Stimulated activated CD4-positive, alpha-beta T cell treated with anti-CD3 and anti-CD28 coated beads, Interleukin-12 subunit alpha, Interleukin-12 subunit beta, amount 100 ng/mL, for 4 hours (primary cell): ENCODE measurements at regions not wholly inside any gene's neighbourhood (a gene's known extent, or its start where the extent isn't known, plus 50 kb on each side); places are given as distances from the start of the nearest gene placed in this dataset.

Experiments used
- DNase-seq: peaks from one replicate; pipeline ENCODE4 v3.0.0-alpha.2; 2020

DNA sequence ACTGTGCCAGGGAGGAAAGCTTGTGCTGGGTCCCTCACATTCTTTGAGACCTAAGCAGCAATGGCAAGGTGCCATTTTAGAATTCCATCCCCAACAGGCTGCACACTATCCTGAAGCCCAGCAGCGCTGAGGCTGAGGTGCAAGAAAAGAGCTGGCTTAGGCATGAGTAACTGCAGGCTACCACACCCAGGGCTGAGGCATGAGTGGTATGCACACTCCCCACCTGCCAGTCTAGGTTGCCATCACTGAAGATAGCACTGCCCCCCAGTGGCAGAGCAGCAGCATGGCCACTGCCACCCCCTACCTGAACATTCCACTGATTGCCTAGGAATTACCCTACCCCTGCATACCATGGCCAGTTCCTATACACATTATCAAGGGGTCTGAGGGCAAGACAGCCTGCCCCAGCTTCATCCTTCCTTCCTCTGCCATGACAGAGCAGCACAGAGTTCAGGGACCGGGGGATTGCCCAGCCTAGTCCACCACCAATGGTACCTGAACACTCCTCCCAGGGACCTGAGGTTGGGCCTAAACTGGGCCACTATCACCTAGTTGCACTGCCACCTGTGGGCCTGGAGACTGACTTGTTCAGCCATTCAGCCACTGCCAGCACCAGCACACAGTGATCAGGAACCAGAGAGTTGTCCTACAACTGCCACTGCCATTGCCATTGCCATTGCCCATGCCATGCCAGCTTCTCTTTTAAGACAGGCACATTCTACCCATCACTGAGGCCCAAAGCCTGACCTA lies 129.8 kb downstream of the SATB1 start:
- peak; percentile 0 for DNase-seq

DNA sequence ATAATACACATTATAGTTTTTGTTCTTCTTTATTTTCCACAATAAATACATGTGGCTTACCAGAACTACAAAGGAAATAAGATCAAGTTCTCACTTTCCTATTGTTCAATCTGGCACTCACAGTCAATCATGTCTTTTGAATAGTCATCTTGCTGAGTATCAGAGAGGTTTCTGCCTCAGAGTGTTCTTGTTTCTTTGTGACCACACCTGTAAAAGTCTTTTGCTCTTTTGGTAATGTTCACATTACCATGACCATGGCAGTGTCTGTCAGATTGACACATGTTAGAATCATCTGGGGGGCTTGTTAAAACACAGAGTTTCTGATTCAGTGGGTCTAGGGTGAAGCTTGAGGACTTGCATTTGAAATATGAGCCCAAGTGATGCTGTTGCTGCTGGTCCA lies 135.0 kb downstream of the SATB1 start:
- DNase-seq = no peak

GRCh38 chr3:18288243-18288642 lies 136.9 kb downstream of the SATB1 start:
- no peak for DNase-seq

DNA sequence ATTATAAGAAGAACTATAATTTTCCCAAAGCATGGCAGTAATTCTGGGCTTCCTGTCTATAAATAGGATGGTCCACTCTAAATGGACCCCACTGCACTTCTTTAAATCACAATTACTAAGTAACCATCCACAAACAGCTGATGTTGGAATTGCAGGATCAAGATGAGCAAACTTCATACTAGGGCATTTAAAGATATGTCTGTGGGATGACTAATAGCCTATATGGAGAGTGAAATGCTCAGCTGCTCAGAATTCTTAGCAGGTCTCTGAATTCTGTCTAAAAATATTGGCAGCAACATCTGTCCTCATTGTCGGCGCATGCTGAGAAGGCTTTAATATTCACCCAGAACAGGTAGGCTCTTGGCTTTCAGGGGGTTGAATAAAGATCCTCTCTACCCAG lies 140.4 kb downstream of the SATB1 start:
- DNase-seq = no peak

DNA sequence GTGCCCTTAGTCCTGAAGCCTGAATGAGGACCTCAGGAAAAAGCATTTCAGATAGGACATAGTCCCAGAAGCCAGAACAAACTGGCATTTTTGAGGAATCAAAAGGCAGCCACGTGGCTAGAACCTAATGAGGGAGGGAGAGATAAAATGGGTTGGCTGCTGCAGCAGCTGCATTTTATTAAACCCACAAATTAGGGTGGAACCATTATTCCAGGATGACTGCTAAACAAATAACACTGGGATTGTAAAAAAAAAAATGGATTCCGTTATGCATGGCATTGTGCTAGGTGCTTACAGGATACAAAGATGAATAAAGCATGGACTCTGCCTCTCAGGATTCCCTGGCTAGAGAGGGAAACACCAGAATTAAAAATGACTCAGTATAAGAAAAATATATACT lies 141.5 kb downstream of the SATB1 start:
- no peak for DNase-seq

DNA sequence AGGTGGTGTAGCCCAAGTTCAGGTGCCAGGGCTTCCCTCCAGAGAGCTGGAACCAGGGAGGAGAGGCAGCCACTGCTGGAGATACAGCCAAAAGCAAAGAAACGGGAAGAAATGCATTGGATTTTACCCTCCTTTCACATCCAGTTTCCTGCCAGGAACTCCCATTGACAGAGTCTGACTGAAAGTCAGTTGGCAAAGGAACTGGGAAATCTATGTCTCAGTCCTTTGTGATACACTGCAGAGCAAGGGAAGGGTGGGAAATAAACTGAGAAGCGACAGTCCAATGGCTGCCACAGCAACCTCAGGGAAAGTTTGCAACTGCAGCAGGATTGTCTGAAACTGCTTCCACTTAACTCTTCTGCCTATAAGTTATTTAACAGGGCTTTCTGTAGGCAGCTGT lies 142.6 kb downstream of the SATB1 start:
- no peak for DNase-seq

- no peak for DNase-seq
These were observed 145.9 kb downstream of the SATB1 start for GRCh38 chr3:18279226-18279737.

- DNase-seq = no peak
These were observed 160.3 kb downstream of the SATB1 start for GRCh38 chr3:18264853-18265252.

GRCh38 chr3:18264361-18264760 lies 160.8 kb downstream of the SATB1 start:
- DNase-seq = no peak

GRCh38 chr3:18258492-18258891 lies 166.6 kb downstream of the SATB1 start:
- DNase-seq = no peak

DNA sequence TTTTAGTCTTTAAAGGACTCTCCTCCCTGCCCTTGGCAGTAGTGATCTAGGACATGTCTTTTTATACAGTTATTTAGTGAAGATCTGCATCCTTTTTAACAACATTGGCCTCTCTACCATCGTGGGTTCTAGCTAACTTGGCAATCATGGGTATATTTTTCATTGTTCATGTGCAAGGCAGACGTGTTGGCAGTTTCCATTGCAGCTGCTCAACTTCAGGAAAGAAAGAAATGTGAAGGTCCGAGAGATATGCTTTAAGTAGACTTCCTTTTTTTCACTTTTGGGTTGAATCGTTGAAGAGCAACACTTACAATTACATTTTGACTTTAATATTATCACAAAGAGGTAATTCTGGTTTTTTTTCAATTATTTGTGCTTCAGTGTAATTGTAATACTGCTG lies 172.6 kb downstream of the SATB1 start:
- no peak for DNase-seq

DNA sequence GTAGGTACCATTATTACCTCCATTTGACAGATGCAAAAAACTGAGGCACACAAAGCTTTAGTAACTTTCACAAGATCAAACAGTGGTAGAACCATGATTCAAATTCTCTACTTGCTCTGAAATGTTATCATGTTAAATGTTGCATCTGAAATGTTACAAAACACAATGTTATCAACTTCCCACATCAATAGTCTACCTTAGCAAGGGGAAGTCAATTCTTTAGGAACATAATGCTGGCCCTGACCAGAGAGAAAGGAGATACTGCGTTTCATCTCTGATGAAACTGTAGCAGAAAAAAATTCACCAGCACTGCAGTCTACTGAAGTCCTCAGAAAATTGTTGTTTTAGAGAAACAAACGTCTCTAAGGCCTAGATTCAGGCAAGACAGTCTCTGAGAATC lies 174.1 kb downstream of the SATB1 start:
- no peak for DNase-seq

- DNase-seq = no peak
These were observed 176.0 kb downstream of the SATB1 start for GRCh38 chr3:18249126-18249525.

- DNase-seq = no peak
These were observed 177.3 kb downstream of the SATB1 start for GRCh38 chr3:18247776-18248310.

- no peak for DNase-seq
These were observed 177.9 kb downstream of the SATB1 start for GRCh38 chr3:18247139-18247695.

DNA sequence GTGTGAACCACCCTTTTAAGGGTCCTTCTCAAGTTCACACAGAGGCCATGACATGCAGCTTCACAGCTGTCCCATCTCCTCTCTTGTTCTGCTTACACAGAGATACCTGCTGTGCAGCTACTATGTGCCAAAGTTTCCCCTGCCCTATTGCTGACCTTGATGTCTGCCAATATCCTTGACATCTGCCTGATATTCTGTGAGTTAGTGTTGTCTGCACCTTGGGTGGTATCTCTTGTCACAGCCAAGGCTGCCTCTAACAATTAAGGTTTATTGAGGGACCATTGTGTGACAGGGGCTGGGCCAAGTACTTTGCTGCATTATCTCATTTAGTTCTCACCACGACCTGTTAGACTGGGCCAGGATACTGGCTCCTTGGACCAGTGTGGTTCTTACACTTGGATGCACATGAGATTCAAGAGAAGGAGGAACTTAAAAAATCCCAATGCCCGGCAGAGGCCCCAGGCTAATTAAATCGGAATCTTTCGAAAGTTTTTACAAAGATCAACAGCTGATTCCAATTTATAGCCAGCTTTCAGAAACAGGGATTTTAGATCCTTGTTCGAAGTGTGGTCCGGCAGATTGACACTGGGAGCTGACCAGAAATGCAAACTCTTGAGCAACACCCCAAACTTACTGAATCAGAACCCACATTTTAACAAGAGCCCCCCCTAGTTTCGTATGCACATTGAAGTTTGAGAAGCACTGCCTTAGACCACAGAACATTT lies 178.6 kb downstream of the SATB1 start:
- no peak for DNase-seq

DNA sequence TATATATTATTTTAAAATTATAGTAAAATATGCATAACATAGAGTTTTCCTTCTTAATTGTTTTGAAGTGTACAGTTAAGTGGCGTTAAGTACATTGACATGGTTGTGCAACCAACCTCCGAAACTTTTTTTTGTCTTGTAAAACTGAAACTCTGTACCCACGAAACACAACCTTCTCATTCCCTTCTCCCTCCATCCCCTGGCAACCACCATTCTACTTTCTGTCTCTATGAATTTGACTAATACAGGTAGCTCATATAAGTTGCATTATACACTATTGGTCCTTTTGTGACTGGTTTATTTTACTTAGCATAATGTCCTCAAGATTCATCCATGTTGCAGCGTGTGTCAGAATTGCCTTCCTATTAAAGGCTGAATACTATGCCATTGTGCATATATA lies 179.4 kb downstream of the SATB1 start:
- DNase-seq = no peak

GRCh38 chr3:18241837-18242236 lies 183.3 kb downstream of the SATB1 start:
- DNase-seq = no peak

DNA sequence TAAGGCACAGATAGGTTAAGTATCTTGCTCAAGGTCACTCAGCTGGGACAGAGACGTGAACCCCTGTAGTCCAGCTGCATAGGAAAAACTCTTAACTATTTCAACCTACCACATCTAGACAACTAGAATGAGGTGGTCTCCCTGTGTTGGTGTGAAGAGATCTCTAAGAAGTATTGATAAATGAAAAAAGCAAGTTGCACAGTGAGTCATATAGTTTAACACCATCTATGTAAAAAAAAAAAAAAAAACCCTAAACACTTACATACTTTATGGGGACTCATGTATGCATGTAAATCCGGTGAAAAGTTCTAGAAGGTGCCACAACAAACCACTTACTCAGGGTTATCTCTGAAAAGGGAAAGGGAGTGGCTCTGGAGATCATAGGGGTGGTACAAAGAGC lies 185.5 kb downstream of the SATB1 start:
- no peak for DNase-seq

GRCh38 chr3:18238746-18239331 lies 186.3 kb downstream of the SATB1 start:
- no peak for DNase-seq

- no peak for DNase-seq
These were observed 186.8 kb downstream of the SATB1 start for GRCh38 chr3:18238332-18238731.

- DNase-seq = no peak
These were observed 187.7 kb downstream of the SATB1 start for GRCh38 chr3:18237251-18238005.

DNA sequence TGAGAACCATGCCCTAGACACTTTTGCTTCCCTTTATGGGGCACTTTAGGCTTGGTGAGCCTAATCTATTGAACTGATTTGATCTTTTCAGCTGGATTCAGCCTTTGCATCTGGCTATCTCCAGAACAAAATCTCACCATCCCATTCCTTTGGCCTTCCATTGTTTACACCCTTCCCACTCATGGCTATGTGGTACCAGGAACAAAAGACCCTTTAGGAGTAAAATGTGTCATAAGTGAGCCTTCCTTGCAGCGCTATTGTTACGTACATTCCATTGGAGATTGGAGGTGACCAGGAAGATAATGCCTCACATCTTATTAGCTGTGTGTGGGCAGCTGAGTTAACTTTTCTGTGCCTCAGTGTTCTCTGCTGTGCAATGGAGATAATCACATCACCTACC lies 188.4 kb downstream of the SATB1 start:
- DNase-seq = no peak
